Left ventricle myocardium inferior (tissue), 1 donor: ENCODE measurements at regions not wholly inside any gene's neighbourhood (a gene's known extent, or its start where the extent isn't known, plus 50 kb on each side); places are given as distances from the start of the nearest gene placed in this dataset.

Experiments used
- DNase-seq: peaks from one replicate; pipeline ENCODE4 v3.0.0-alpha.2; 2020
- H3K27ac ChIP-seq: fragments of 200-600 bp; replicated peaks from 2 replicates; pipeline ENCODE4 v1.8.0; 2021
- H3K27me3 ChIP-seq: fragments of 200-600 bp; 2 replicates; pipeline ENCODE4 v1.8.0; 2021; ENCODE audit warnings: low read depth
- H3K36me3 ChIP-seq: fragments of 200-600 bp; 2 replicates; pipeline ENCODE4 v1.8.0; 2021
- H3K4me1 ChIP-seq: fragments of 200-600 bp; 2 replicates; pipeline ENCODE4 v1.8.0; 2021
- H3K4me3 ChIP-seq: fragments of 200-600 bp; 2 replicates; pipeline ENCODE4 v1.8.0; 2021; ENCODE audit warnings: mild to moderate bottlenecking, moderate library complexity
- H3K9me3 ChIP-seq: fragments of 200-600 bp; replicated peaks from 2 replicates; pipeline ENCODE4 v1.8.0; 2021
- intact Hi-C: fragments of 100-400 bp; cut with micrococcal nuclease; formaldehyde crosslinking; loops from one replicate; pipeline ENCODE4 v1.11.0; 2022
- TF ChIP-seq, protein P1 (sequence below): fragments of 200-600 bp; IDR thresholded peaks from 2 replicates; pipeline ENCODE4 v1.8.0; 2021; ENCODE audit warnings: antibody characterized with exemption, mild to moderate bottlenecking, borderline replicate concordance
- donor health status: DM: no; HTN: yes; CAD: no; lungs with severe emphysema.

DNA sequence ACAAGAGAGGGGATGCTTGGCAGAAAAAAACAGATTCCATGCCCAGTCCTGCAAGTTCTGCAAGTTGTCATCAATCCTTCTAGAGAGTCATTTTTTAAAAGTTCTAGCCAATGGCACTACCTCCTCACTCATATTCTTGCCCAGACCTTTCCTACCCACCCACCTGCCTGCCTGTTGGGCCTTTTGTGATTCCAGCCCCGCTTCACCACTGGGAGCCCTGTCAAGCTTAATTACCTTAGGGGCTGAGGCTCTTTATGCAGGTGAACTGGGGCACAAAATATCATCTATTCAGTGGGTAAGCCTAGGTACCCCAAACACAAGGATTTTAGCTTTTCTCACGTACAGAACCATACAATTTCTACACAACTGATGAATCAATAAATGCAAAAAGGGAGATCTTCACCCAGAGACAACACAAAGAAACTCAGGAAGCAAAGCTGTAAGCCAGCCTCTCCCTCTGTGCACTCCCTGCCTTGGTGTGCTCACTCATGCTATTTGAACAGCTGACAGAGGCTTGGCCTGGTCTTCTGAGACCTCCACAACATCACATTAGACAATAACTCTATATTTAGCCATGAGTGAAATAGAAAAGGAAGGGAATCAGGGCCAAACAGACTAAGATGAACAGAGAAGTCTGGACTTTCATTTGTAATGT is 222.6 kb downstream of the HTR7 start:
- Histone ChIP-seq H3K27ac (no peak overlapping the region), H3K4me1 (no peaks in the 10 kb centered on the region), H3K36me3 (no peaks in the 10 kb centered on the region), H3K9me3 (no peaks in the 10 kb centered on the region), H3K4me3 (no peak overlapping the region), H3K27me3 (no peaks in the 10 kb centered on the region)
- TF ChIP-seq, protein P1, sequence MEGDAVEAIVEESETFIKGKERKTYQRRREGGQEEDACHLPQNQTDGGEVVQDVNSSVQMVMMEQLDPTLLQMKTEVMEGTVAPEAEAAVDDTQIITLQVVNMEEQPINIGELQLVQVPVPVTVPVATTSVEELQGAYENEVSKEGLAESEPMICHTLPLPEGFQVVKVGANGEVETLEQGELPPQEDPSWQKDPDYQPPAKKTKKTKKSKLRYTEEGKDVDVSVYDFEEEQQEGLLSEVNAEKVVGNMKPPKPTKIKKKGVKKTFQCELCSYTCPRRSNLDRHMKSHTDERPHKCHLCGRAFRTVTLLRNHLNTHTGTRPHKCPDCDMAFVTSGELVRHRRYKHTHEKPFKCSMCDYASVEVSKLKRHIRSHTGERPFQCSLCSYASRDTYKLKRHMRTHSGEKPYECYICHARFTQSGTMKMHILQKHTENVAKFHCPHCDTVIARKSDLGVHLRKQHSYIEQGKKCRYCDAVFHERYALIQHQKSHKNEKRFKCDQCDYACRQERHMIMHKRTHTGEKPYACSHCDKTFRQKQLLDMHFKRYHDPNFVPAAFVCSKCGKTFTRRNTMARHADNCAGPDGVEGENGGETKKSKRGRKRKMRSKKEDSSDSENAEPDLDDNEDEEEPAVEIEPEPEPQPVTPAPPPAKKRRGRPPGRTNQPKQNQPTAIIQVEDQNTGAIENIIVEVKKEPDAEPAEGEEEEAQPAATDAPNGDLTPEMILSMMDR, result no peak
- intact Hi-C loops, result no loop called here
- no peak for DNase-seq

DNA sequence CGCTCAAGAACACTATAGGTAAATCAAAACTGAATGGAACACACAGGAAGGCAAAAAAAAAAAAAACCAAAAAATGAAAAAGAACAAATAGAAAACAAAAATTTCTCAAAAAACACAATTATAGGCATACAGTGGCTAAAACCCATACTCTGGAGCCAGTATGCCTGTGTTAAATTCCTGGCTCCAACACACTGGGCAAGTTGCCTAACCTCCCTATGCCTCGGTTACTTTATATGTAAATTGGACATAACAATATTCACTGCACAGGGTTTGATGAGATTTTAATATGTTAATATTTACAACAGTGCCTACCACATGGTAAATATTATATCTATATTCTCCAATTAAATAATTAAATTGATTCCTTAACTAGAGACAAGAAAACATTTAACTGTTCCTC is 217.1 kb downstream of the HTR7 start:
- Histone ChIP-seq H3K9me3 (no peaks in the 10 kb centered on the region), H3K27me3 (no peaks in the 10 kb centered on the region), H3K36me3 (no peaks in the 10 kb centered on the region), H3K4me3 (no peak overlapping the region), H3K27ac (no peak overlapping the region), H3K4me1 (peaks cover 18% of the 10 kb centered on the region)
- intact Hi-C loops, result no loop called here
- no peak for DNase-seq
- TF ChIP-seq, protein P1, result no peak

DNA sequence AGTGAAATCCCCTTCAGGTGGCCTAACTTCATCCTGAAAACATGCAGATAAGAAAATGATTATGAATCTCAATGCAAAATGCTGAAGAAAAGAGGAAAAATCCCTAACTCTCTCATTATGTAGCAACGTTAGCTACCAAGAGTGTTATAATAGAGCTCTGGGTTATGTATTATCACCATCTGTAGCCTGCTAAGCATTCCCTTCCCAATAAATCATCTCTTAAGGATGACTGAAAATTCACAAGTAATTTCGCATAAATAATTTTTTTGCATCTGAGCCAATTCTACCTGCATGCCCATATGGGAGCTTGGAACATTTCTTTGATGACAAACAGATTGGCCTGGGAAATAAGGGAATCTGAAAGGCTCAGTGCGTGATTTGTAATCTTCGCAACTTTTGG is 216.1 kb downstream of the HTR7 start:
- Histone ChIP-seq H3K4me3 (no peak overlapping the region), H3K27me3 (no peaks in the 10 kb centered on the region), H3K27ac (peak overlapping the region; percentile 27), H3K4me1 (peaks cover 18% of the 10 kb centered on the region), H3K36me3 (no peaks in the 10 kb centered on the region), H3K9me3 (no peaks in the 10 kb centered on the region)
- intact Hi-C loops, result no loop called here
- DNase-seq, result no peak
- TF ChIP-seq, protein P1, result no peak

DNA sequence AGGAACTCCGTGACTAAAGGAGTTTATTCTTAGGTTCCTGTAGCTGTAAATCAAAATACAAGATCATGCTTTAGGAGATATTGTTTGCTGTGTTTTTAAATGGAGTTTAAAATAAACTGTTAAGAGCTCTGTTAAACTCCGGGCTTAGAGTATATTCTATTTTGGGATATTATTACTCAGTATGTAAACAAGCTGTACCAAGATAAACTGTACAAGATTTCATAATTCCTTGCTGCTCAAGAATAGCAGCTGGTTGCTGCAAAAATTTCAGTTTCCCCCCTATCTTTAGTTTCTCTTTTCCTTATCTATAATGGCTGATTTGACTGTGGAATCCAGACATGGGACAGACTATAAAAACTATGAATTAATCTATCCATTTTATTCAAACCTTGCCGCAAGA is 215.7 kb downstream of the HTR7 start:
- no peak overlapping the region for H3K4me3 ChIP-seq
- peak overlapping the region; percentile 27 for H3K27ac ChIP-seq
- no peaks in the 10 kb centered on the region for H3K36me3 ChIP-seq
- DNase-seq, result no peak
- H3K27me3 ChIP-seq, result no peaks in the 10 kb centered on the region
- H3K4me1 ChIP-seq, result peaks cover 18% of the 10 kb centered on the region
- TF ChIP-seq, protein P1, result no peak
- no peaks in the 10 kb centered on the region for H3K9me3 ChIP-seq
- intact Hi-C loops, result no loop called here

DNA sequence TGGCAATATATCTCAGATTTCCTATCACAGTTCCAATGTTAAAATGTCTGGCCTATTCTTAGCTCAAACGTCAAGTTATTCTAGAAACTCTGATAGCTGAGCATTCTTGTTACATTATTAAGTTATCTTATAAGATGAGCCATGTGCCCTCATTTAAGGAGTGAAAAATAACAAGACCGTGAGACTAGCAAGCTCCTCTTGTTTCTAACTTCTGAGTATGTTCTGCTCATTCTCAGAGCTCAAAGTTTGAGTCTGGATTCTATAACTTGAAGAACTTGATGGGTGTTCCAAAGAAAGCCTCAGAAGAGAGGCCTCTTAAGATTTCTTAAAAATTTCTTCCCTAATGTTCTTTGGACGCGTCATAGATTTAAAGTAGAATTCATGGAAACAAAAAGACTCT is 215.2 kb downstream of the HTR7 start:
- H3K27ac ChIP-seq, result peak overlapping the region; percentile 27
- H3K4me3 ChIP-seq, result no peak overlapping the region
- peaks cover 18% of the 10 kb centered on the region for H3K4me1 ChIP-seq
- H3K36me3 ChIP-seq, result no peaks in the 10 kb centered on the region
- no peaks in the 10 kb centered on the region for H3K27me3 ChIP-seq
- H3K9me3 ChIP-seq, result no peaks in the 10 kb centered on the region
- intact Hi-C loops, result no loop called here
- DNase-seq, result no peak
- TF ChIP-seq, protein P1, result no peak
